Activated B cell treated with CpG ODN at 0.5 μM for 24 hours (primary cell): ENCODE measurements at regions not wholly inside any gene's neighbourhood (a gene's known extent, or its start where the extent isn't known, plus 50 kb on each side); places are given as distances from the start of the nearest gene placed in this dataset.

Experiments used
- ATAC-seq: fragments of 200-7000 bp; cut with Tn5 transposase; one replicate; pipeline ENCODE4 v1.10.0; 2021; ENCODE audit warnings: low read depth, mild to moderate bottlenecking, moderate library complexity
- CTCF ChIA-PET: fragments of 350-600 bp; sonication (Branson Sonifier 250); formaldehyde crosslinking; loops from one replicate; lab custom pipeline; 2021; ENCODE audit warnings: antibody characterized with exemption; lab: Charles Lee
- POLR2A ChIA-PET: fragments of 350-600 bp; sonication (Branson Sonifier 250); formaldehyde crosslinking; loops from one replicate; lab custom pipeline; 2021; ENCODE audit warnings: antibody characterized with exemption; lab: Charles Lee
- DNase-seq: peaks from one replicate; pipeline ENCODE4 v3.0.0; 2022
- H3K27ac Mint-ChIP-seq: one replicate; pipeline ENCODE4 v1.8.0; 2020; ENCODE audit warnings: mixed read lengths
- H3K27me3 Mint-ChIP-seq: one replicate; pipeline ENCODE4 v1.8.0; 2021; ENCODE audit warnings: mixed read lengths
- H3K36me3 Mint-ChIP-seq: one replicate; pipeline ENCODE4 v1.8.0; 2021; ENCODE audit warnings: low read depth, mixed read lengths
- H3K4me1 Mint-ChIP-seq: one replicate; pipeline ENCODE4 v1.8.0; 2021; ENCODE audit warnings: mixed read lengths
- H3K4me3 Mint-ChIP-seq: one replicate; pipeline ENCODE4 v1.8.0; 2020; ENCODE audit warnings: mild to moderate bottlenecking, mixed read lengths
- H3K9me3 Mint-ChIP-seq: one replicate; pipeline ENCODE4 v1.8.0; 2020; ENCODE audit warnings: mixed read lengths
- CTCF ChIP-seq: fragments of 200-600 bp; IDR thresholded peaks from one replicate; pipeline ENCODE4 v1.8.0; 2022; ENCODE audit warnings: antibody characterized with exemption, mild to moderate bottlenecking
- intact Hi-C: fragments of 100-400 bp; cut with micrococcal nuclease; formaldehyde crosslinking; loops from one replicate; pipeline ENCODE4 v1.15.1; 2024

GRCh38 chr6:149130508-149130907 lies 187.0 kb upstream of the TAB2 start:
- H3K9me3 Mint-ChIP-seq: no peaks in the 10 kb centered on the region
- H3K4me1 Mint-ChIP-seq: peaks cover 27% of the 10 kb centered on the region
- H3K36me3 Mint-ChIP-seq: no peaks in the 10 kb centered on the region
- intact Hi-C loops: loop anchor here (1.0 kb wide), 1 partner anchor 10 kb away; no protein-coding TSS in a partner anchor
- H3K4me3 Mint-ChIP-seq: no peak overlapping the region
- no peaks in the 10 kb centered on the region for H3K27me3 Mint-ChIP-seq
- POLR2A ChIA-PET: interaction anchor here (1.1 kb wide), 2 partner anchors 18 to 141 kb away, joined by 3 to 5 read pairs; no protein-coding TSS in a partner anchor
- no peak for ATAC-seq
- no peak overlapping the region for H3K27ac Mint-ChIP-seq
- DNase-seq: no peak
- CTCF ChIA-PET: interaction anchor here (1.1 kb wide), 1 partner anchor 14 kb away, joined by 3 read pairs; no protein-coding TSS in a partner anchor
- TF ChIP-seq CTCF: no peak

DNA sequence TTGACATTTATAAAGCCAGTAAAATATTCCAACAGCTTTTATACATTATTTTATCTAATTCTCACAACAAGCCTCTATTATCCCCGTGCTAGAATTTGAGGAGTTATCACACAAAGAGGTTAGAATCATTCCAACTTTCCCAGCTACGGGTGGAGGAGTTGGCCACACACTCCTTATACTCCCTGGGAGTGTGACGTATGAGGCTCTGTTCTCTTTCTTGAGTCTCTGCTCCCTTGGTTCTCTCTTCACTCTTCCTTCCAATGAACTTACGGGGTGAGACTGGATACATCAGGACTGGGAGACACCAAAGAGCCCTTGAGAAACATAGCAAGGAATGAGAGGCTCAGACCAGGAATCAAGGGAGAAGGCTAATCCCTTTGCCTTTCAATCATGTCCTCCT lies 185.6 kb upstream of the TAB2 start:
- POLR2A ChIA-PET: interaction anchor here (1.1 kb wide), 1 partner anchor 19 kb away, joined by 3 read pairs; no protein-coding TSS in a partner anchor
- no peak for TF ChIP-seq CTCF
- Mint-ChIP-seq H3K36me3 (no peaks in the 10 kb centered on the region), H3K9me3 (no peaks in the 10 kb centered on the region), H3K27me3 (no peaks in the 10 kb centered on the region), H3K27ac (no peak overlapping the region), H3K4me3 (no peak overlapping the region), H3K4me1 (peaks cover 27% of the 10 kb centered on the region)
- intact Hi-C loops: no loop called here
- ATAC-seq (no peak), DNase-seq (no peak)
- CTCF ChIA-PET: no interaction called here

GRCh38 chr6:149132336-149132735 lies 185.2 kb upstream of the TAB2 start:
- CTCF ChIA-PET: no interaction called here
- TF ChIP-seq CTCF: no peak
- peaks cover 27% of the 10 kb centered on the region for H3K4me1 Mint-ChIP-seq
- POLR2A ChIA-PET: no interaction called here
- H3K27ac Mint-ChIP-seq: no peak overlapping the region
- intact Hi-C loops: no loop called here
- ATAC-seq (no peak), DNase-seq (no peak)
- no peaks in the 10 kb centered on the region for H3K27me3 Mint-ChIP-seq
- no peaks in the 10 kb centered on the region for H3K36me3 Mint-ChIP-seq
- no peak overlapping the region for H3K4me3 Mint-ChIP-seq
- no peaks in the 10 kb centered on the region for H3K9me3 Mint-ChIP-seq

DNA sequence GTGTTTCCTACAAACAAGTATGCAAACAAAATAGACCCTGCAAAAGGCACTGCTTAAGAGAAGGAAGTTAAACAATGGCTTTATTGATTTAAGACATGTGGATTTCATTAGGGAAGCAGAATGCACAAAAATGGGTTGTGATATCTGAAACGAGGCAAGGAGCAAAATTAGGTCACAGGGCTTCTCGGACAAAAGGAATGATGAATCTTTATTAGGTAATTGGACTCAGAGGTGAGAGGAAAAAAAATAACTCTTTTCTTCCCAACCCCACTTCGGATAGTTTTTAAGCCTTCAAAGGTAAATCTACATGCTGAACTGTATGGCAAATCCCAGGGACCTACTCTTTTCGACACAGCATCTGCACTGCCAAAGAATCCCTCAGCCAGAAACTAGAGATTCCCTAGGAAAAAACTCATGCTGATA lies 183.0 kb upstream of the TAB2 start:
- POLR2A ChIA-PET: no interaction called here
- Mint-ChIP-seq H3K4me1 (peaks cover 9% of the 10 kb centered on the region), H3K9me3 (no peaks in the 10 kb centered on the region), H3K4me3 (no peak overlapping the region), H3K27ac (no peak overlapping the region), H3K36me3 (no peaks in the 10 kb centered on the region), H3K27me3 (no peaks in the 10 kb centered on the region)
- intact Hi-C loops: no loop called here
- no peak for TF ChIP-seq CTCF
- DNase-seq (no peak), ATAC-seq (no peak)
- CTCF ChIA-PET: no interaction called here

DNA sequence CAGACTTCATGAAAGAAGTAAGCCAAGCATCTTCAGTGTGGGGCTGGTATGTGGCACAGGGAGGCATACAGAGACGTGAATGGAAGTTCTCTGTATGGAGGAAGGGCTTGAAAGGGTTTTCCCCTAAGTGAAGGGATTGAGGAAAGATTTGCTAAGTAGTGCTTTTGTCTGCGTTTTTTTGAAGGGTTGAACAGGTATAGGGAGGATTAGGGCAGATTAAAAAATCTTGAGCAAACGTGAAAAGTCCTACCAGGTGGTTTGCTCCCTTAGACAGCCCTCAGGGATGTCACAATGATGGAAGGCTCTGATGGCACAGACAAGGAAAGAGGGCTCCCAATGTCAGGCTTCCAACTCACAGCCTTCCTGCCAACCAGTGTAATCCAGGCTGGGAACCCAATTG lies 181.7 kb upstream of the TAB2 start:
- Mint-ChIP-seq H3K27ac (no peak overlapping the region), H3K9me3 (no peaks in the 10 kb centered on the region), H3K4me3 (no peak overlapping the region), H3K4me1 (peaks cover 13% of the 10 kb centered on the region), H3K36me3 (no peaks in the 10 kb centered on the region), H3K27me3 (no peaks in the 10 kb centered on the region)
- DNase-seq: no peak
- TF ChIP-seq CTCF: no peak
- intact Hi-C loops: no loop called here
- no peak for ATAC-seq
- CTCF ChIA-PET: no interaction called here
- POLR2A ChIA-PET: no interaction called here
